Endothelial cell of umbilical vein (primary cell): ENCODE measurements at regions not wholly inside any gene's neighbourhood (a gene's known extent, or its start where the extent isn't known, plus 50 kb on each side); places are given as distances from the start of the nearest gene placed in this dataset.

Experiments
- BruUV-seq: library from RNA; stranded (reverse); fragments of 400-500 nt; replicated peaks from 2 replicates; lab custom pipeline; 2021; lab: Mats Ljungman, UMichigan
- CTCF ChIA-PET: fragments of 300-600, 350-600 bp; sonication (Branson Sonifier 250); formaldehyde crosslinking; loops from one replicate; lab custom pipeline; 2021; ENCODE audit warnings: antibody characterized with exemption, inconsistent platforms; lab: Charles Lee
- POLR2A ChIA-PET: fragments of 300-600, 350-600 bp; sonication (Branson Sonifier 250); formaldehyde crosslinking; loops from one replicate; lab custom pipeline; 2021; ENCODE audit warnings: antibody characterized with exemption, inconsistent platforms; lab: Charles Lee
- DNase-seq: peaks from one replicate; pipeline ENCODE4 v3.0.0-alpha.2; 2011; ENCODE audit warnings: low read depth, low spot score
- FAIRE-seq: peaks from 2 replicates; lab custom pipeline; 2011; peaks lifted over from hg19 to GRCh38; lab: Jason Lieb, UNC
- H2AFZ ChIP-seq: 2 replicates; pipeline ENCODE4 v1.6.0; 2012; ENCODE audit warnings: low read depth, low read length, control low read depth, inconsistent platforms
- H3K27ac ChIP-seq: 2 replicates; pipeline ENCODE4 v1.5.1; 2011; ENCODE audit warnings: low read depth, mild to moderate bottlenecking, control low read depth, low read length, moderate library complexity; ENCODE audit not compliant: insufficient read depth
- H3K27me3 ChIP-seq, 2 experiments: 2 replicates each; pipeline versions ENCODE4 v1.6.0 to v1.6.1; 2011; ENCODE audit warnings: low read length in 2 of 2, mixed read lengths in 1 of 2; ENCODE audit not compliant: control insufficient read depth in 2 of 2, insufficient read depth in 2 of 2
- H3K36me3 ChIP-seq, 2 experiments: 2 replicates in 1 of 2; 3 replicates in 1 of 2; pipeline ENCODE4 v1.5.1; 2011; ENCODE audit warnings: low read length in 2 of 2, mild to moderate bottlenecking in 1 of 2, moderate library complexity in 1 of 2; ENCODE audit not compliant: control insufficient read depth in 2 of 2, insufficient read depth in 2 of 2; ENCODE audit errors: extremely low read depth in 1 of 2
- H3K4me1 ChIP-seq: 3 replicates; pipeline ENCODE4 v1.5.1; 2011; ENCODE audit warnings: mild to moderate bottlenecking, low read length; ENCODE audit not compliant: control insufficient read depth, insufficient read depth; ENCODE audit errors: extremely low read depth
- H3K4me2 ChIP-seq: 2 replicates; pipeline ENCODE4 v1.6.1; 2011; ENCODE audit warnings: low read length, control low read depth, mixed read lengths; ENCODE audit not compliant: insufficient read depth
- H3K4me3 ChIP-seq, 3 experiments: fragments of 200-600 bp in 1 of 3; sonication (generic), shearing (Covaris generic) in 1 of 3; replicated peaks in 1 of 3; 2 replicates each; pipeline ENCODE4 v1.5.1; 2011 to 2016; ENCODE audit warnings: control low read depth in 3 of 3, low read length in 3 of 3, mild to moderate bottlenecking in 2 of 3, inconsistent platforms in 1 of 3, low read depth in 1 of 3, moderate library complexity in 1 of 3; ENCODE audit not compliant: insufficient read depth in 1 of 3
- H3K79me2 ChIP-seq: 2 replicates; pipeline ENCODE4 v1.6.0; 2012; ENCODE audit warnings: low read length, inconsistent platforms; ENCODE audit not compliant: control insufficient read depth, insufficient read depth
- H3K9ac ChIP-seq: replicated peaks from 2 replicates; pipeline ENCODE3; 2011; ENCODE audit warnings: low read length, control low read depth; ENCODE audit not compliant: insufficient read depth; ENCODE audit errors: extremely low read depth
- H3K9me1 ChIP-seq: replicated peaks from 3 replicates; pipeline ENCODE4 v1.6.0; 2011; ENCODE audit warnings: mild to moderate bottlenecking, low read length; ENCODE audit not compliant: control insufficient read depth, insufficient read depth; ENCODE audit errors: extremely low read depth
- H3K9me3 ChIP-seq: replicated peaks from 2 replicates; pipeline ENCODE4 v1.5.1; 2012; ENCODE audit warnings: low read length, inconsistent platforms; ENCODE audit not compliant: control insufficient read depth, insufficient read depth
- H4K20me1 ChIP-seq: replicated peaks from 2 replicates; pipeline ENCODE3; 2011; ENCODE audit warnings: mild to moderate bottlenecking, low read length; ENCODE audit not compliant: control insufficient read depth, insufficient read depth; ENCODE audit errors: extremely low read depth
- CTCF ChIP-seq, 2 donors: IDR thresholded peaks; 1 replicate in 1 of 2; 2 replicates in 1 of 2; pipeline ENCODE4 v1.5.1; 2011; ENCODE audit warnings: low read length in 2 of 2, mild to moderate bottlenecking in 2 of 2, moderate library complexity in 2 of 2, control low read depth in 1 of 2, inconsistent platforms in 1 of 2, low read depth in 1 of 2; ENCODE audit not compliant: insufficient read depth in 1 of 2; ENCODE audit errors: extremely low read depth in 1 of 2
- EZH2 ChIP-seq: IDR thresholded peaks from 2 replicates; pipeline ENCODE4 v1.6.1; 2012; ENCODE audit warnings: borderline replicate concordance, low read depth, mild to moderate bottlenecking, moderate library complexity, low read length, inconsistent platforms; ENCODE audit not compliant: severe bottlenecking
- FOS ChIP-seq: IDR thresholded peaks from 2 replicates; pipeline ENCODE4 v1.6.1; 2011; ENCODE audit warnings: mild to moderate bottlenecking, low read length, moderate library complexity, borderline replicate concordance; ENCODE audit not compliant: insufficient read depth
- GATA2 ChIP-seq: IDR thresholded peaks from 2 replicates; pipeline ENCODE4 v1.7.0; 2011; ENCODE audit warnings: low read depth, mild to moderate bottlenecking, moderate library complexity, mixed read lengths, low read length; ENCODE audit not compliant: insufficient read length, insufficient read depth
- JUN ChIP-seq: IDR thresholded peaks from 2 replicates; pipeline ENCODE4 v1.6.1; 2011; ENCODE audit warnings: borderline replicate concordance, low read depth; ENCODE audit not compliant: insufficient read length, insufficient read depth
- MYC ChIP-seq: IDR thresholded peaks from one replicate; pipeline ENCODE4 v1.6.1; 2011; ENCODE audit warnings: mild to moderate bottlenecking, low read depth, low read length
- POLR2A ChIP-seq: IDR thresholded peaks from 2 replicates; pipeline ENCODE4 v1.6.1; 2012; ENCODE audit warnings: low read depth, mild to moderate bottlenecking, control low read depth, low read length
- POLR2AphosphoS5 ChIP-seq: IDR thresholded peaks from 2 replicates; pipeline ENCODE4 v1.6.1; 2012; ENCODE audit warnings: low read depth, mild to moderate bottlenecking, control low read depth, low read length, moderate library complexity; ENCODE audit not compliant: insufficient read depth
- dilution Hi-C: fragments of 300-500 bp; cut with MboI; formaldehyde crosslinking; loops from one replicate; pipeline ENCODE4 v1.15.0; 2019; ENCODE audit warnings: low sequenced_read_pairs; ENCODE audit not compliant: extremely low pct_ligation_motif_present
- intact Hi-C: fragments of 100-400 bp; cut with micrococcal nuclease; formaldehyde crosslinking; loops from one replicate; pipeline ENCODE4 v1.10.0; 2022
- TF ChIP-seq, protein P1 (sequence below): IDR thresholded peaks from 2 replicates; pipeline ENCODE4 v1.6.1; 2011; ENCODE audit not compliant: insufficient read depth, insufficient read length

GRCh38 chr5:44652674-44653073 lies 156.1 kb upstream of the MRPS30 start:
- no TSS peak for BruUV-seq
- no peaks in the 10 kb centered on the region for H3K79me2 ChIP-seq
- ChIA-PET POLR2A (no interaction called here), CTCF (no interaction called here)
- H3K4me1 ChIP-seq = no peaks in the 10 kb centered on the region
- H3K9me3 ChIP-seq = no peaks in the 10 kb centered on the region
- no peaks in the 10 kb centered on the region for H3K27me3 ChIP-seq
- dilution Hi-C loops (no loop called here), intact Hi-C loops (no loop called here)
- no peaks in the 10 kb centered on the region for H4K20me1 ChIP-seq
- no peak overlapping the region for H2AFZ ChIP-seq
- no peak overlapping the region for H3K4me3 ChIP-seq
- FAIRE-seq (no peak), DNase-seq (no peak)
- no peak overlapping the region for H3K4me2 ChIP-seq
- no peak overlapping the region for H3K9ac ChIP-seq
- no peak overlapping the region for H3K27ac ChIP-seq
- TF ChIP-seq GATA2 = no peak
- TF ChIP-seq JUN = no peak
- no peak for TF ChIP-seq FOS
- TF ChIP-seq CTCF (IDR thresholded peaks at IDR 0.05; ENCODE audit: extremely low read depth in 1 of 2, insufficient read depth in 1 of 2, low read depth in 1 of 2, low read length in 2 of 2) = no peak
- no peak for TF ChIP-seq POLR2AphosphoS5
- TF ChIP-seq MYC = no peak
- TF ChIP-seq, protein P1, sequence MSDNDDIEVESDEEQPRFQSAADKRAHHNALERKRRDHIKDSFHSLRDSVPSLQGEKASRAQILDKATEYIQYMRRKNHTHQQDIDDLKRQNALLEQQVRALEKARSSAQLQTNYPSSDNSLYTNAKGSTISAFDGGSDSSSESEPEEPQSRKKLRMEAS = no peak
- no peak for TF ChIP-seq EZH2
- no peak for TF ChIP-seq POLR2A
- H3K9me1 ChIP-seq = no peaks in the 10 kb centered on the region
- no peaks in the 10 kb centered on the region for H3K36me3 ChIP-seq
